ENCODE measurements at regions not wholly inside any gene's neighbourhood (a gene's known extent, or its start where the extent isn't known, plus 50 kb on each side); places are given as distances from the start of the nearest gene placed in this dataset.

DNA sequence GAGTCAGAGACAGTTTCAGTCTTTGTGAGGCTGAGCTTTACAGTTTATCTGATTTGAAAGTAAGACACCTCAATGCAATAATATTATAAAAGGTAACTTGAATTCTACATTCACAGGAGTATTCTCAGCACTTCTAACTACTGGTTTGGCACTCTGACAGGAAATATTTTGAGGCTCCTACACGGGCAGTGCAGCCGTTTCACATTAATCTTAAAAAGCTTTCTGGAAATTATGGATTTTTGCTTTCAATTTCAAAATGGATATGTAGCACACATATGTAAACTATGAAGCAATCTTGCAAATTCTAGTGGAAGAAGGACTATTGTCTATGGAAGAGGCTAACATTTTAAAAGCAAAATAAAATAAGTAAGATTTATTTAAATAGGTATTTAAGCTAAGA lies 262.9 kb upstream of the SNX7 start:
- TF ChIP-seq EP300 (IDR thresholded peaks at IDR 0.05) = no peak
- TF ChIP-seq, protein P1, sequence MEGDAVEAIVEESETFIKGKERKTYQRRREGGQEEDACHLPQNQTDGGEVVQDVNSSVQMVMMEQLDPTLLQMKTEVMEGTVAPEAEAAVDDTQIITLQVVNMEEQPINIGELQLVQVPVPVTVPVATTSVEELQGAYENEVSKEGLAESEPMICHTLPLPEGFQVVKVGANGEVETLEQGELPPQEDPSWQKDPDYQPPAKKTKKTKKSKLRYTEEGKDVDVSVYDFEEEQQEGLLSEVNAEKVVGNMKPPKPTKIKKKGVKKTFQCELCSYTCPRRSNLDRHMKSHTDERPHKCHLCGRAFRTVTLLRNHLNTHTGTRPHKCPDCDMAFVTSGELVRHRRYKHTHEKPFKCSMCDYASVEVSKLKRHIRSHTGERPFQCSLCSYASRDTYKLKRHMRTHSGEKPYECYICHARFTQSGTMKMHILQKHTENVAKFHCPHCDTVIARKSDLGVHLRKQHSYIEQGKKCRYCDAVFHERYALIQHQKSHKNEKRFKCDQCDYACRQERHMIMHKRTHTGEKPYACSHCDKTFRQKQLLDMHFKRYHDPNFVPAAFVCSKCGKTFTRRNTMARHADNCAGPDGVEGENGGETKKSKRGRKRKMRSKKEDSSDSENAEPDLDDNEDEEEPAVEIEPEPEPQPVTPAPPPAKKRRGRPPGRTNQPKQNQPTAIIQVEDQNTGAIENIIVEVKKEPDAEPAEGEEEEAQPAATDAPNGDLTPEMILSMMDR (IDR thresholded peaks at IDR 0.05) = no peak
